HG03565 (cell line): ENCODE measurements at regions not wholly inside any gene's neighbourhood (a gene's known extent, or its start where the extent isn't known, plus 50 kb on each side); places are given as distances from the start of the nearest gene placed in this dataset.
A peak's percentile ranks its signal among the peaks of the same experiment; 100 is the strongest.

Experiments used
- ATAC-seq: cut with Tn5 transposase; IDR thresholded peaks from one replicate; pipeline ENCODE4 v1.9.1; 2021; ENCODE audit warnings: mild to moderate bottlenecking, moderate library complexity; ENCODE audit not compliant: unreplicated experiment

GRCh38 chr10:78568620-78569019, 500.1 kb upstream of the ZMIZ1 start:
- no peak for ATAC-seq

- ATAC-seq, result no peak
Measured at GRCh38 chr10:78570633-78571235, 498.0 kb upstream of the ZMIZ1 start.

- ATAC-seq, result no peak
Measured at GRCh38 chr10:78571286-78571685, 497.5 kb upstream of the ZMIZ1 start.

DNA sequence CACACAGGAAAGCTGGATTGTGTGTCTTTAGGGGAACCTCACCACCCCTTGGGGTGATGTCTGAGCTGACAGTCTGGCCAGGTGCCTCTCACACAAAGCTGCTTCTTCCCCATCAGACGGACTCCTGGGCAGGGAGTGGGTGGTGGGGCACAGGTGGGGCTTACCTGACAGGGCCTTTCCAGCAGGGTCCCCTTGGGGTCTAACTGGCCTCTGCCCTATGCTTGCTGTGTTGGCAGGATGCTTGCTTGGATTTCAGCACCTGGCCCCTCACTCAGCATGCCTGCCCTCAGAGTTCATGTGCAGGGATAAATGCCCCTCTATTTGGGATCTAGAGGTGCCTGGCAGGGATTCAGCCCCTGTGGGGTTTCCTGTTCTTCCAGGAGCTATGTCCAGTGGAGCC, 496.9 kb upstream of the ZMIZ1 start:
- no peak for ATAC-seq

DNA sequence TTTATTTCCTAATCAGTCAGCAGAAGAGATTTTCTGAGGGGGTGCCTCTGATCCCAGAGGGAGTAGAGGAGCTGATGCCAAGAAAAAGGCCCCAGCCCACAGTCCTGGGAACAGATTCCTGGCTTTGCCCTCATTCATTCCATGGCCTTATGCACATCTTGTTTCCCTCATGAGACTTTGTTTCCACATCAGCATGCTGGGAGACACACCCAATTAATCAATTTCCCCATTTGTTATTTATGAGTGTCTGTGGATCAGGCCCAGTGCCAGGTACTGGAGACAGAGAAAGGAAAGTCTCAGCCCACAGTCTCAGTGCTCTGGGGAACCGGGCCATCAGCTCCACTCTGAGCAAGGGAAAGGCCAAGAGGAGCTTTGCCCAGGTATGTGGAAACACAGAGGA, 496.2 kb upstream of the ZMIZ1 start:
- ATAC-seq, result no peak

DNA sequence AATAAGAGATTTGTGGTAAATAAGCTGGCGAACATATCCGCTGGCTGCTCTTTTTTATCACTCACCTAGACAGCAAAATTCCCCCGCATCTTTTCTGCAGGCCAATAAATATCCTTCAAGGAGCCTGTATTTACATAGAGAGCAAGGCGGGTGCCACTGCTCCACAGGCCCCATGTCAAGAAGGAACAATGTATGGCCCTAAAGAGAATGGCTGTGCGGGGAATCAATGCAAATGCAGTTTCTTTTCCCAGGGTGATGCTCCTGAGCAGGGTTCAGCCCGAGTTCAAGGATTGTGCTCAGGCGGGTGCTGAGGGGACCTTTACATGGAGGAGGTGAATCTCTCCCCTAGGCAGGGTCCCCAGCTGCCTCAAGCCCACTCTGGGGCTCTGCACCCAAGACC, 494.2 kb upstream of the ZMIZ1 start:
- no peak for ATAC-seq

GRCh38 chr10:78575400-78575799, 493.4 kb upstream of the ZMIZ1 start:
- ATAC-seq, result no peak

DNA sequence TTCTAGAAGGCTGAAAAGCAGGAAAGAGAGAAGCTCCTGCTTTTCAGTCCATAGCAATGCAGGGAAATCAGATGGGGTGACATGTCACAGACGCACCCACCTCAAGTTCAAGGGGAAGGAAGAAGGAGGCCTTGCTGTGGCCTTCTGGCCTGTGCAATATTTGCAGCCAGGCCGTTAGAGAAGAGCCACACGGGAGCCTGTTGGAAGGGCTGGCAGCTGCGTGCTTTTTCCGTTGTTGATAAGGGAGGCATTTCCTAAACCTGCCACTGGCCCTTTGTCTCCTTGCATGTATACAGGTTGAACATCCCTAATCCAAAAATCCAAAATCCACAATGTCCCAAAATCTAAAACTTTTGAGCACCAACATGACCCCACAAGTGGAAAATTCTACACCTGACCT, 492.5 kb upstream of the ZMIZ1 start:
- ATAC-seq, result no peak

- no peak for ATAC-seq
Measured at GRCh38 chr10:78577712-78578111, 491.1 kb upstream of the ZMIZ1 start.

- peak; percentile 85 for ATAC-seq
Measured at GRCh38 chr10:78578929-78579328, 489.8 kb upstream of the ZMIZ1 start.

GRCh38 chr10:78579576-78579975, 489.2 kb upstream of the ZMIZ1 start:
- no peak for ATAC-seq

DNA sequence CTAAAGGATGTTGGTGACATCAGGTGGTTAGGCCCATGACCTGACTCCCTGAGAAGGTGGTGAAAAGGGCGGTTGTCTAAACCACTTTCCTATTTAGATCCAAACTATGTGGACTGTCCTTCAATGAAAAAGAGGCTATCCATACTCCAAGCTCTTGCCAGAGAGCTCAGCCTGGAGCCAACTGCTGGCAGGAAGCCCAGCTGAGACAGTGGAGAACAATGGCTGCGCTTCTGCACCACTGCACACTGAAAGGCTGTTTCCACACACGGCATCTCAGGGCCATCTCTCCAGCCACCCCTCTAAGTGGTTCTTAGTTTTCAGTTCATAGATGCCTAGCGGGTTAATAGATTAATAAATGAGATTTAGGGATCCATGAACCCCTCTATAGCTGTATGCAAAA, 488.8 kb upstream of the ZMIZ1 start:
- no peak for ATAC-seq

DNA sequence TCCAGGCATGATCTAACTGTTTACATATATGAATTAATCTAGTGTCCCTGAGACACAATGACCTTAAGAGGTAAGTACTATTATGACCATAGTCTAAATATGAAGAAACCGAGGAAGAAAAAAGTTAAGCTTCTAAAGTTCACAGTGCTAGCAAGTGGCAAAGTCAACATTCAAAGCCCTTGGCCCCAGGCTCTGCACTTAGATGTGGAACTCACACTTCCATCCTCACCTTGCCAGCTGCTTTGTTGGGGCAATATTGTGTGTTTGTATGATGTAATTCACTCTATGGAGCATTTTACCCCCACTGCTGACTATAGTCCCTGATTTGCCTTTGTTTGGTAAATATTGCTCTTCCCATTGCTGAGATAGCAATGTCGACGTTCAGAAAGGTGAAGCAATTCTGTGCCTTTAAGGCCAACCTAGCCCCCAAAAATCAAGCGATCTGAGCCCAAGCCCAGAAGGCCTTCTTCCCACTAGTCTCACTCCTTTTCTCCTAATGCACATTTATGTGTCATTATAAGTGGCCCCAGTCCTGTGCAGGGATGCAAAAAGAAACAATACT, 487.6 kb upstream of the ZMIZ1 start:
- ATAC-seq, result no peak

DNA sequence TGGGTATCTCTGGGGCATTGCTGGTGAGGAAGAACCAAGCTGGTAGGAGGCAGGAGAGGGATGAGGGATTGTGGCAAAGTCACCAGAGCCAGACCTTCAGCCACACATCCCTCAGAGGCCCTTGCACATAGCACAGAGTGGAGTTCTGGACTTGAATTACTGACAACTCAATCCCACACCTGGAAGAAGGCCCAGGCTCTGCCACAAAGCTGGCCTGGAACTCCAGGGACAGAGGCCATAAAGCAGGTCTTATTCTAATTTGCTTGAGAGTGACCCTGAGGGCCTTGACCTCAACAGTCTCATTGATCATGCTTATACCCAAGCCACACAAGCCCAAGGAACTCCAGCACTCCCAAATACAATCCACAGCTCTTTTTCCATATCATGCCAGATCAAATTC, 486.2 kb upstream of the ZMIZ1 start:
- ATAC-seq, result no peak

- no peak for ATAC-seq
Measured at GRCh38 chr10:78584266-78584665, 484.5 kb upstream of the ZMIZ1 start.

DNA sequence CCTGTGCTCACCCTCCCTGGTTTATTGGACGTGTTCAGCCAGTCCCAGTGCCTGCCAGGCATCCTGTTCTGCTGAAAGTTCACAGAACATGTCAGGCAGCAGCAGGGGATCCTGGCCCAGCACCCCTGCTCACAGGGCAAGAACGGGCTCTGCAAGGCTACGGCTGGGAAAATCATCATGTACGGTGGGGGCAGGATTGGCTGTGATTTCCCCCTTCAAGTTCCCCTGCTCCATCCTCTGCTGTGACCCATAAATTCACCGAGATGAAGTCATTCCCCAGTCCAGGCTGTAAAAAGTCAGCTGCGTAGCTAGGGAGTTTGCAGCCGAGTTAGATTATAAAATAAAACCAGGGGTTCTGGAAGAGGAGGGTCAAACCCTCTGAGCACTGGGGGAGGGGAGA, 484.1 kb upstream of the ZMIZ1 start:
- no peak for ATAC-seq

DNA sequence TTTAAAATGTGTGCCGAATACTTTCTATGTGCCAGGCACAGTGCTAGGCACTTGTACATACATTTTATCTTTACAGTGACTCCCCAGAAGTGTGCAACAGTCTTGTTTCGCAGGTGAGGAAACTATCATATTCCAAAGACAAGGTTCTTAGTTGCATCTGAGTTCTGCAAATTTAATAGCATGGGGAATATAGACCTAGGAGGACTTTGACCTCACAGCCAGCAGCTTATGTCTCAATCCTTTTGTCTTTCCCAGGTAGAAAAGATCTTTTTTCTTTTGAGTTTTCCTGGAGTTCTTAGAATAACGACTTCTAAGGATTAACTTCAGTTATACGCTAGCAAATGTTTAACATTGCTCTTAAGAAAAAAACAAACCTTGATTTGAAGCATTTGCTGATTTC, 482.8 kb upstream of the ZMIZ1 start:
- no peak for ATAC-seq

- ATAC-seq, result no peak
Measured at GRCh38 chr10:78588194-78588811, 480.5 kb upstream of the ZMIZ1 start.

- ATAC-seq, result no peak
Measured at GRCh38 chr10:78589687-78590086, 479.1 kb upstream of the ZMIZ1 start.

DNA sequence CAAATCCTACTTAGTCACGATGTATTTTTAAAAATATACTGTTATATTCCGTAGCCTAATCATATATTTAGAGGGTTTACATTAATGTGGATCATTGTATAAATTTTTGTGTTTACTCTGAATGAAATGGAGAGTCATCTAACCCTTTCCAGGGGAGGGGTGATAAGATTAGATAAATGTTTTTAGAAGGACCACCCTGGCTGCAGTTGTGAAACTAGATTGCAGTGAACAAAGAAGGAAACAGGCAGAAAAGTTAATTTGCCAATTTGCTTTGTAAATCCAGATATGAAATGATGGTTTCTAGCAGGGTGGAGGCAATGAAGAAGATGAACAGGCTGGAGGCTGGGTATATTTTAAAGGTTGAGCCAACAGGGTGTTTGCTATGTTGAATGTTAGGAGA, 477.7 kb upstream of the ZMIZ1 start:
- no peak for ATAC-seq

GRCh38 chr10:78594559-78595268, 474.1 kb upstream of the ZMIZ1 start:
- no peak for ATAC-seq

- ATAC-seq, result no peak
Measured at GRCh38 chr10:78595269-78595619, 473.5 kb upstream of the ZMIZ1 start.
